HG03139 (cell line): ENCODE measurements at regions not wholly inside any gene's neighbourhood (a gene's known extent, or its start where the extent isn't known, plus 50 kb on each side); places are given as distances from the start of the nearest gene placed in this dataset.

ENCODE experiments used
- ATAC-seq: cut with Tn5 transposase; IDR thresholded peaks from one replicate; pipeline ENCODE4 v1.9.1; 2021; ENCODE audit not compliant: unreplicated experiment

- ATAC-seq, result no peak
Measured at GRCh38 chr9:32331240-32331639, 53.2 kb upstream of the ACO1 start.

GRCh38 chr9:32334112-32334511 lies 50.3 kb upstream of the ACO1 start:
- no peak for ATAC-seq
